H9 (cell line): ENCODE measurements at regions not wholly inside any gene's neighbourhood (a gene's known extent, or its start where the extent isn't known, plus 50 kb on each side); places are given as distances from the start of the nearest gene placed in this dataset.

ENCODE experiments used
- DNase-seq: peaks from one replicate; pipeline ENCODE4 v3.0.0-alpha.2; 2017
- H2AFZ ChIP-seq: one replicate; pipeline ENCODE4 v1.6.1; 2013; ENCODE audit warnings: mild to moderate bottlenecking, low read length, control low read depth, moderate library complexity
- H2AK5ac ChIP-seq: 2 replicates; pipeline ENCODE4 v1.6.1; 2013; ENCODE audit warnings: low read length, control low read depth, mixed read lengths; ENCODE audit not compliant: insufficient read length
- H2BK120ac ChIP-seq: one replicate; pipeline ENCODE4 v1.6.1; 2013; ENCODE audit warnings: low read depth, mild to moderate bottlenecking, low read length, control low read depth, inconsistent platforms; ENCODE audit not compliant: poor library complexity, severe bottlenecking
- H2BK12ac ChIP-seq: 2 replicates; pipeline ENCODE4 v1.6.1; 2013; ENCODE audit warnings: low read length, control low read depth, mixed read lengths, low read depth; ENCODE audit not compliant: insufficient read length
- H2BK15ac ChIP-seq: 2 replicates; pipeline ENCODE4 v1.6.1; 2013; ENCODE audit warnings: low read depth, low read length, control low read depth
- H2BK20ac ChIP-seq: one replicate; pipeline ENCODE4 v1.6.1; 2013; ENCODE audit warnings: low read depth, mild to moderate bottlenecking, low read length, control low read depth, inconsistent platforms; ENCODE audit not compliant: poor library complexity, severe bottlenecking
- H2BK5ac ChIP-seq: 2 replicates; pipeline ENCODE4 v1.6.1; 2013; ENCODE audit warnings: low read length, control low read depth, mixed read lengths; ENCODE audit not compliant: insufficient read length
- H3K14ac ChIP-seq: 2 replicates; pipeline ENCODE4 v1.6.1; 2013; ENCODE audit warnings: low read length, control low read depth; ENCODE audit not compliant: insufficient read depth
- H3K18ac ChIP-seq: 2 replicates; pipeline ENCODE4 v1.6.1; 2013; ENCODE audit warnings: low read depth, mild to moderate bottlenecking, mixed read lengths, low read length, control low read depth; ENCODE audit not compliant: insufficient read length
- H3K23ac ChIP-seq: 2 replicates; pipeline ENCODE4 v1.6.1; 2013; ENCODE audit warnings: low read length, control low read depth, mixed read lengths, low read depth; ENCODE audit not compliant: insufficient read length
- H3K23me2 ChIP-seq: 2 replicates; pipeline ENCODE4 v1.6.1; 2013; ENCODE audit warnings: low read depth, mild to moderate bottlenecking, mixed read lengths, low read length, control low read depth; ENCODE audit not compliant: insufficient read length, poor library complexity, severe bottlenecking
- H3K27ac ChIP-seq: 2 replicates; pipeline ENCODE4 v1.5.1; 2013; ENCODE audit warnings: low read length, control low read depth, mixed read lengths, low read depth; ENCODE audit not compliant: insufficient read length
- H3K27me3 ChIP-seq: 2 replicates; pipeline ENCODE4 v1.6.1; 2013; ENCODE audit warnings: low read length, control low read depth, inconsistent platforms; ENCODE audit not compliant: insufficient read depth
- H3K4ac ChIP-seq: 2 replicates; pipeline ENCODE4 v1.6.1; 2013; ENCODE audit warnings: low read depth, mild to moderate bottlenecking, control low read depth, inconsistent platforms, low read length, moderate library complexity
- H3K4me1 ChIP-seq: 2 replicates; pipeline ENCODE4 v1.6.1; 2013; ENCODE audit warnings: low read length, control low read depth, inconsistent platforms; ENCODE audit not compliant: insufficient read depth
- H3K4me2 ChIP-seq: 2 replicates; pipeline ENCODE4 v1.6.1; 2013; ENCODE audit warnings: low read length, control low read depth, mixed read lengths; ENCODE audit not compliant: insufficient read length, insufficient read depth
- H3K56ac ChIP-seq: 2 replicates; pipeline ENCODE4 v1.6.1; 2013; ENCODE audit warnings: low read depth, mild to moderate bottlenecking, mixed read lengths, low read length, control low read depth; ENCODE audit not compliant: insufficient read length
- H3K79me1 ChIP-seq: 2 replicates; pipeline ENCODE4 v1.6.1; 2013; ENCODE audit warnings: low read depth, mild to moderate bottlenecking, moderate library complexity, low read length, control low read depth, inconsistent platforms; ENCODE audit not compliant: insufficient read depth, poor library complexity, severe bottlenecking
- H3K79me2 ChIP-seq: 2 replicates; pipeline ENCODE4 v1.6.1; 2013; ENCODE audit warnings: low read length, control low read depth, inconsistent platforms; ENCODE audit not compliant: insufficient read depth
- H3K9ac ChIP-seq: 2 replicates; pipeline ENCODE4 v1.6.1; 2013; ENCODE audit warnings: low read length, control low read depth, mixed read lengths; ENCODE audit not compliant: insufficient read length; ENCODE audit errors: extremely low read depth
- H3K9me3 ChIP-seq: one replicate; pipeline ENCODE4 v1.6.1; 2013; ENCODE audit warnings: low read depth, low read length, inconsistent platforms; ENCODE audit not compliant: control insufficient read depth
- H3T11ph ChIP-seq: one replicate; pipeline ENCODE4 v1.6.1; 2013; ENCODE audit warnings: mild to moderate bottlenecking, low read length, control low read depth, inconsistent platforms
- H4K20me1 ChIP-seq: one replicate; pipeline ENCODE4 v1.6.1; 2013; ENCODE audit not compliant: control insufficient read depth, insufficient read length, insufficient read depth
- H4K5ac ChIP-seq: 2 replicates; pipeline ENCODE4 v1.6.1; 2013; ENCODE audit warnings: low read depth, mild to moderate bottlenecking, mixed read lengths, low read length, control low read depth; ENCODE audit not compliant: insufficient read length
- H4K8ac ChIP-seq: replicated peaks from 2 replicates; pipeline ENCODE4 v1.6.1; 2013; ENCODE audit warnings: low read length, control low read depth, mixed read lengths, low read depth; ENCODE audit not compliant: insufficient read length
- H4K91ac ChIP-seq: 2 replicates; pipeline ENCODE4 v1.6.1; 2013; ENCODE audit warnings: low read depth, mild to moderate bottlenecking, moderate library complexity, mixed read lengths, low read length, control low read depth; ENCODE audit not compliant: insufficient read length
- H3K27ac Mint-ChIP-seq, 3 experiments: 2 replicates in 2 of 3; 3 replicates in 1 of 3; pipeline ENCODE4 v1.8.0; 2020 to 2021; ENCODE audit warnings: mixed read lengths in 3 of 3, mild to moderate bottlenecking in 1 of 3, moderate library complexity in 1 of 3
- H3K27me3 Mint-ChIP-seq: 2 replicates; pipeline ENCODE4 v1.8.0; 2021; ENCODE audit warnings: low read depth, mild to moderate bottlenecking, moderate library complexity, mixed read lengths
- H3K36me3 Mint-ChIP-seq, 3 experiments: 2 replicates in 2 of 3; 3 replicates in 1 of 3; pipeline ENCODE4 v1.8.0; 2020 to 2021; ENCODE audit warnings: low read depth in 3 of 3, mixed read lengths in 3 of 3; ENCODE audit not compliant: insufficient read depth in 1 of 3
- H3K4me1 Mint-ChIP-seq, 2 experiments: 2 replicates each; pipeline ENCODE4 v1.8.0; 2020; ENCODE audit warnings: mixed read lengths in 2 of 2
- H3K4me3 Mint-ChIP-seq, 2 experiments: 2 replicates in 1 of 2; 3 replicates in 1 of 2; pipeline ENCODE4 v1.8.0; 2020 to 2021; ENCODE audit warnings: mild to moderate bottlenecking in 2 of 2, mixed read lengths in 2 of 2, moderate library complexity in 1 of 2
- H3K9me3 Mint-ChIP-seq, 2 experiments: 2 replicates in 1 of 2; 3 replicates in 1 of 2; pipeline ENCODE4 v1.8.0; 2020; ENCODE audit warnings: mild to moderate bottlenecking in 2 of 2, mixed read lengths in 2 of 2, moderate library complexity in 1 of 2
- WGBS: extraction: QIAGEN DNeasy Blood & Tissue Kit; methylation state at CpG from one replicate; pipeline ENCODE4 v1.1.7; 2013; ENCODE audit warnings: missing lambda C conversion rate, low lambda C conversion rate, mixed read lengths; ENCODE audit not compliant: insufficient read length; ENCODE audit errors: extremely low coverage; 5-methylcytosine and 5-hydroxymethylcytosine counted together
- TF ChIP-seq, protein P1 (sequence below): fragments of 200-600 bp; sonication (generic); conservative IDR thresholded peaks from 3 replicates; pipeline ENCODE4 v1.8.0; 2021; ENCODE audit warnings: antibody characterized with exemption, mild to moderate bottlenecking

DNA sequence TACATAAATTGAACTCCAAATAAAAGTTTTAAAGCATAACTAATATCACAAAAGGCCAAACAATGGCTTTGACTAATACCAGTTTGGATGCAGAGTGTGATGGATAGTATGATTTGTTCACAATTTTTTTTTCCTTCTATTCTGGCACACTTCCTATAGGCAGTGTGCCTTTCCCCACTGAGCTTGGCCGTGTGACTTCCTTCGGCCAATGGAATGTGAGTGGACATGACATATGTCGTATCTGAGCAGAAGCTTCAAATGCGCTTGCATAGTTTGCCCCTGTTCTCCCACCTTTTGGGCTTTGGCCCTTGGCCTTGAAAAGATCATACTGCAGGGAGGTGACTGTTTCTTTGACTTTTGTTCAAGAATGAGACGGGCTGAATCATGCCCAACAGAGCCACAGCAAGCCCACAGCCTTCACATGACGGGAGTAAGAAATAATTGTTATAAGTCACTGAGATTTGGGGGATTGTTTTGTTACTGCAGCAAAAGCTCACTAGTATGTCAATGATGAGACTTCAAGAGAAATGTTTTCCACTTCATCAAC lies 279.9 kb upstream of the NEBL start:
- TF ChIP-seq, protein P1, sequence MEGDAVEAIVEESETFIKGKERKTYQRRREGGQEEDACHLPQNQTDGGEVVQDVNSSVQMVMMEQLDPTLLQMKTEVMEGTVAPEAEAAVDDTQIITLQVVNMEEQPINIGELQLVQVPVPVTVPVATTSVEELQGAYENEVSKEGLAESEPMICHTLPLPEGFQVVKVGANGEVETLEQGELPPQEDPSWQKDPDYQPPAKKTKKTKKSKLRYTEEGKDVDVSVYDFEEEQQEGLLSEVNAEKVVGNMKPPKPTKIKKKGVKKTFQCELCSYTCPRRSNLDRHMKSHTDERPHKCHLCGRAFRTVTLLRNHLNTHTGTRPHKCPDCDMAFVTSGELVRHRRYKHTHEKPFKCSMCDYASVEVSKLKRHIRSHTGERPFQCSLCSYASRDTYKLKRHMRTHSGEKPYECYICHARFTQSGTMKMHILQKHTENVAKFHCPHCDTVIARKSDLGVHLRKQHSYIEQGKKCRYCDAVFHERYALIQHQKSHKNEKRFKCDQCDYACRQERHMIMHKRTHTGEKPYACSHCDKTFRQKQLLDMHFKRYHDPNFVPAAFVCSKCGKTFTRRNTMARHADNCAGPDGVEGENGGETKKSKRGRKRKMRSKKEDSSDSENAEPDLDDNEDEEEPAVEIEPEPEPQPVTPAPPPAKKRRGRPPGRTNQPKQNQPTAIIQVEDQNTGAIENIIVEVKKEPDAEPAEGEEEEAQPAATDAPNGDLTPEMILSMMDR = no peak
- peaks cover 8 to 10% of the 10 kb centered on the region in 2 experiments; a peak in 4 of 5 replicates for H3K9me3 Mint-ChIP-seq
- H3K4me3 Mint-ChIP-seq = no peak overlapping the region
- Histone ChIP-seq H4K8ac (no peak overlapping the region), H3K56ac (no peak overlapping the region), H2BK20ac (no peak overlapping the region), H4K91ac (no peak overlapping the region), H2BK15ac (no peak overlapping the region), H3K4me1 (no peaks in the 10 kb centered on the region; the same call in 1 of the 2 replicates), H3K23me2 (peaks cover 20% of the 10 kb centered on the region), H3K27me3 (peaks cover 2% of the 10 kb centered on the region; the same call in 1 of the 2 replicates), H2BK12ac (no peak overlapping the region), H4K5ac (no peak overlapping the region), H2BK120ac (no peak overlapping the region), H3T11ph (no peak overlapping the region), H3K18ac (no peak overlapping the region), H3K4me2 (no peak overlapping the region), H3K79me1 (no peaks in the 10 kb centered on the region), H3K23ac (no peak overlapping the region), H2BK5ac (no peak overlapping the region), H3K27ac (no peak overlapping the region), H3K9me3 (no peaks in the 10 kb centered on the region), H3K14ac (no peak overlapping the region), H2AK5ac (no peak overlapping the region), H2AFZ (no peak overlapping the region), H3K4ac (no peak overlapping the region), H4K20me1 (no peaks in the 10 kb centered on the region), H3K79me2 (no peaks in the 10 kb centered on the region), H3K9ac (no peak overlapping the region)
- peaks cover 27 to 35% of the 10 kb centered on the region in 2 experiments for H3K4me1 Mint-ChIP-seq
- peak overlapping the region in 1 of 3 experiments; percentile 47; a peak in 1 of 7 replicates for H3K27ac Mint-ChIP-seq
- WGBS = no CpG with 5 or more reads among the region's 6 CpGs
- DNase-seq = no peak
- peaks cover 12 to 13% (median 13%) of the 10 kb centered on the region in 3 experiments for H3K36me3 Mint-ChIP-seq
- H3K27me3 Mint-ChIP-seq = peaks cover 45% of the 10 kb centered on the region
